Ureter (tissue), 1 donor: ENCODE measurements at regions not wholly inside any gene's neighbourhood (a gene's known extent, or its start where the extent isn't known, plus 50 kb on each side); places are given as distances from the start of the nearest gene placed in this dataset.
"Not testable (repeated sequence)": the region's sequence is repeated elsewhere in the genome, so short reads cannot be mapped to it uniquely, and the experiment has no call there.

Experiments
- DNase-seq: peaks from one replicate; pipeline ENCODE4 v3.0.0-alpha.2; 2020; ENCODE audit warnings: low spot score
- donor health status: DM: yes; HTN: yes; CAD: no.

GRCh38 chr10:42187501-42188195 is 450.7 kb downstream of the ZNF33B start:
- not testable (repeated sequence) for DNase-seq

- DNase-seq, result not testable (repeated sequence)
Observed at GRCh38 chr10:42177793-42178689, 460.3 kb downstream of the ZNF33B start.

DNA sequence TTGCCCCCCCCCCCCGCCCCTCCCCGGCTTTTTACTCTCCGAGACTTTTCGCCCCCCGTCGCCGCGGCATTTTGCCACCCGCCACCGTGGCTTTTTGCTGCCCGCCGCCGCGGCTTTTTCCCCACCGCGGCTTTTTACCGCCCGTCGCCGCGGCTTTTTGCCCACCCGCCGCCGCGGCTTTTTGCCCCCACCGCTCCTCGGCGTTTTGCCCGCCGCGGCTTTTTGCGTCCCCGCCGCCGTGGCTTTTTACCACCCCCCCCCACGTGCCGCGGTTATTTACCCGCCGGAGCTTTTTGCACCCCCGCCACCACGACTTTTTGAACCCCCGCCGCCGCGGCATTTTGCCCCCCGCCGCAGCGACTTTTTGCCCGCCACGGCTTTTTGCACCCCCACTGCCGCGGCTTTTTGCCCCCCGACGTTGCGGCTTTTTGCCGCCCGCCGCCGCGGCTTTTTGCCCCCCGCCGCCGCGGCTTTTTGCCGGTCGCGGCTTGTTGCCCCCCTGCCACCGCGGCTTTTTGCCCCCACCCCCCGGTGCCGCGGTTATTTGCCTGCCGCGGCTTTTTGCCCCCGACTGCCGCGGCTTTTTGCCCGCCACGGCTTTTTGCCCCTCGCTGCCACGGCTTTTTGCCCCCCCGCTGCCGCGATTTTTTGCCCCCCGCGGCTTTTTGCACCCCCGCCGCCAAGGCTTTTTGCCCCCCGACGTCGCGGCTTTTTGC is 461.1 kb downstream of the ZNF33B start:
- DNase-seq, result no peak

GRCh38 chr10:42150428-42151061 is 487.8 kb downstream of the ZNF33B start:
- DNase-seq, result no peak

DNA sequence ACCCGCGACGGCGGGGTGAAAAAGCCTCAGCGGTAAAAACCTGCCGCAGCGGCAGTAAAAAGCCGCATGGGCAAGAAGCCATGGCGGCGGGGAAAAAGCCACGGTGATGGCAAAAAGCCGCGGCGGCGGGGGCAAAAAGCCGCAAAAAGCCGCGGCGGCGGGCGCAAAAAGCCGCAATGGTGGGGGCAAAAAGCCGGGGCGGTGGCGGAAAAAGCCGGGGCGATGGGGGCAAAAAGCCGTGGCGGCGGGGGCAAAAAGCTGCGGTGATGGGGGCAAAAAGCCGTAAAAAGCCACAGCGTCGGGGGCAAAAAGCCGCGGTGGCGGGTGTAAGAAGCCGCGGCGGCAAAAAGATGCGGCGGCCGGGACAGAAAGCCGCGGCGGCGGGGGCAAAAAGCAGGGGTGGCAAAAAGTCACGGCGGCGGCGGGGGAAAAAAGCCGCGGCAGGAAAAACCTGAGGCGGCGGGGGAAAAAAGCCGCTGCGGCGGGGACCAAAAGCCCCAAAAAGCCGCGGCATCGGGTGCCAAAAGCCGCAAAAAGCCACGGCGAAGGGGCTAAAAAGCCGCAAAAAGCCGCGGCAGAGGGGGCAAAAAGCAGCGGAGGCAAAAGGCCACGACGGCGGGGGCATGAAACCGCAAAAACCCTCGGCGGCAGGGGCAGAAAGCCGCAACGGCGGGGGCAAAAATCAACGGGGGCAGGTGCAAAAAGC is 488.5 kb downstream of the ZNF33B start:
- no peak for DNase-seq

- no peak for DNase-seq
Observed at GRCh38 chr10:42149027-42149700, 489.2 kb downstream of the ZNF33B start.

- not testable (repeated sequence) for DNase-seq
Observed at GRCh38 chr10:42146165-42146564, 492.2 kb downstream of the ZNF33B start.

GRCh38 chr10:42138023-42138422 is 500.3 kb downstream of the ZNF33B start:
- not testable (repeated sequence) for DNase-seq

GRCh38 chr10:42113158-42113450 is 525.3 kb downstream of the ZNF33B start:
- DNase-seq, result no peak

GRCh38 chr10:42112331-42113157 is 525.8 kb downstream of the ZNF33B start:
- DNase-seq, result no peak

DNA sequence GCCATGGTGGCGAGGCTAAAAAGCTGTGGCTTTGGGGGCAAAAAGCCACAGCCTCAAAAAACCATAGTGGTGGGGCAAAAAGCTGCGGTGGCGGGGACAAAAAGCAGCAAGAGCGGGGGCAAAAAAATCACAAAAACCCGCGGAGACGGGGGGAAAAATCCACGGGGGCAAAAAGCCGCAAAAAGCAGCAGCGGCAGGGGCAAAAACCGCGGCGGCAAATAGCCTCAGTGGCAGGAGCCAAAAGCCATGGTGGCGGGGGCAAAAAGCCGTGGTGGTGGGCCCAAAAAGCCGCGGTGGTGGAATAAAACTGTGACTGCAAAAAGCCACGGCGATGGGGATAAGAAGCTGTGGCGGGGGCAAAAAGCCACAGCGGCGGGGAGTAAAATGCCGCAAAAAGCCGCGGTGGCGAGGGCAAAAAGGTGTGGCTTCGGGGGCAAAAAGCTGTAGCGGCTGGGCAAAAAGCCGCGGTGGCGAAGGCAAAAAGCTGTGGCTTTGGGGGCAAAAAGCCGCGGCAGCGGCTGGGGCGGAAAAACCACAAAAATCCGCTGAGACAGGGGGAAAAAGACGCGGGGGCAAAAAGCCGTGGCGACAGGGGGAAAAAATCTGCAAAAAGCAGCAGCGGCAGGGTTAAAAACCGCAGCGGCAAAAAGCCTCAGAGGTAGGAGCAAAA is 526.6 kb downstream of the ZNF33B start:
- DNase-seq, result no peak

GRCh38 chr10:42111076-42111475 is 527.3 kb downstream of the ZNF33B start:
- no peak for DNase-seq
